Stimulated activated CD8-positive, alpha-beta memory T cell treated with anti-CD3 and anti-CD28 coated beads, Interleukin-7, amount 100 ng/mL, for 1 hour (primary cell): ENCODE measurements at regions not wholly inside any gene's neighbourhood (a gene's known extent, or its start where the extent isn't known, plus 50 kb on each side); places are given as distances from the start of the nearest gene placed in this dataset.
"Not testable (repeated sequence)": the region's sequence is repeated elsewhere in the genome, so short reads cannot be mapped to it uniquely, and the experiment has no call there.

Source experiments
- DNase-seq, 2 donors: peaks; one replicate each; pipeline ENCODE4 v3.0.0-alpha.2; 2020; ENCODE audit warnings: low read depth in 2 of 2

GRCh38 chr10:3935141-3935540, 150.1 kb upstream of the KLF6 start:
- DNase-seq, result peak in 1 of 2 donors; percentile 8

DNA sequence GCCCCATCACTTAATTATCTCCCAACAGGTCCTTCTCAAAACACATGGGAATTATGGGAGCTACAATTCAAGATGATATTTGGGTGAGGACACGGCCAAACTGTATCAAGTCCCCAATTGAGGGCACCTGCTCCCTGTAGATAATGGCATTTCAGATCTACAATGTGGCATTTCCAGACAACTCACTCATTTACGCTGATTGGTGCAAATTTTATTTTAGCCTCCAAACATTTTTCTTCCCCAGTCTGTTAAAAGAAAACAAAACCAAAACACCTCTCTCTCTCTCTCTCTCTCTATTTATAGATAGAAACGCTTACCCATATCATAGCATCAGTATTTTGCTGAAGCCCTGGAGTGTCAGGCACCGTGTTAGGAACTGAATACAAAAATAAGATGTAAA, 148.7 kb upstream of the KLF6 start:
- no peak for DNase-seq

- no peak for DNase-seq
These were observed 147.8 kb upstream of the KLF6 start for GRCh38 chr10:3932597-3933375.

- no peak for DNase-seq
These were observed 146.9 kb upstream of the KLF6 start for GRCh38 chr10:3931901-3932300.

GRCh38 chr10:3931224-3931623, 146.2 kb upstream of the KLF6 start:
- DNase-seq, result no peak

DNA sequence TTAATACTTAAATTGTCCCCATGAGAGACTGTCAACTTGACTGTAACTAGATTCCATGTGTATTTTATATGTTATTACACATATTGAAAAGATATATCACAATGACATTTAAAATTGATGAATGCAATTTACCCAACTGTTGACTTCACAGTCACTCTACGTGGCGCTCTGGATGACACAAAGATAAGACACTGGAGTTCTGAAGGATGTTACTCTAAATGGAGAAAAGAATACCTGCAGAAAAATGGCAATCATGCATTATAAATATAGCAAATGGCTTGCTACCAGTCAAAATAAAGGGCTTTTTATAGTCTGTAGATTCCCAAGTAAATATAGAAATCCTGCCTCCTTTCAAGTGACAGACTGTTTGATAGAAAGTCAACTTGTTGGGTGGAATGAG, 143.6 kb upstream of the KLF6 start:
- no peak for DNase-seq

DNA sequence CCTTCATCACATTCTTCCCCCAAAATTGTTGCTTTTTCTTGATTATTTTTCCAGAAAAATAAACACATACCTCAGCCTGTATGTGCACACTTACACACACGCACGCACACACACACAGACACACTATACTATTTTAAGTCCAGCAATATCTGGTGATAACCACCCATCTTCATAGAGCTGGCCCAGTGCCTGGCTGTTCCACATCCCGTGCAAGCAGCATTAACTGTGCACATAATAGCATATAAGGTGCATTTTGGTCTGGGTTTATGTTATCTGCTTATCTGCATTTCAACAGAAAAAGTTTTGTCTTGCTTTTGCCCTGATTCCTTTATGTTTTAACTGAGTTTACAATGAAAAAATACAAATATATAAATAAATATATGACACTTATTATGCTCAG, 143.1 kb upstream of the KLF6 start:
- no peak for DNase-seq

DNA sequence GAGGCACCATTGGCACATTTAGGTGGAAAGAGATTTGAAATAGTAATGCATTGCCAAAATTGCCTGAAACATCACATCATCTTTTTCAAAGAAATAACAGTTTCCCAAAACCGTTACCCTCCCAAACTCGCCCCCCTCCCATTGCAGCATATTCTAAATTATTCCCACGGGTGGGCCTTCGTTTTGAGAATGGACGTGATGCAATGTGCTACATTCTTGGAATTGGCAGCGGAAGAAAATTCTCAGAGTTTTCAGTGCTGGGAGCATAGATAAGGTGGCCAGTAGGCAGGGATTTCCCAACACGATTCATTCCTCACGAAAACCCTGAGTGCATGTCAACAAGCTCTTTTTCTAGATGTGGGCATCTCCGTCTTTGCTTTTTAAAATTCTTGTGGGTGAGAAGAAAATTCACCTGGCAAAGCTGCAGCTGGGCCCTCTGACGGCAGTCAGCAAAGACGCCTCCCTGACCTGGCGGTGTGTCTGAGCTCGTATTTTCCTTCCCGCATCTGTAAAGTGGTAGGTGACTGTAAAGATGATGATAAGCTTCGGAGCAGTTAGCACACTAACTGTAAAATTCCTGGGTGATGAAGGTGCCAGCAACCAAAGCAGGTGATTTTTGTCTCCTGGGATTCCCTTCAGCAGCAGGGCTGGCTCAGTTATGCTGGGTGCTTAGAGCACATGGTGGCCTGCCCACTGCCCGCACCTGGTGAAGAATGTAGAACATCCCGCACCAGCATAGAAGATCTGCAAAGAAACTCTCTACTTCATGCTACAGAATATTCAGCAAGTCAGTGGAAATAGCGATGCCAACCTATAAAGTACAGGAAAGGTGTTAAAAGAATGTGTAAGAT, 141.9 kb upstream of the KLF6 start:
- no peak for DNase-seq

- DNase-seq, result no peak
These were observed 141.2 kb upstream of the KLF6 start for GRCh38 chr10:3926258-3926657.

GRCh38 chr10:3925184-3925583, 140.2 kb upstream of the KLF6 start:
- DNase-seq, result no peak

DNA sequence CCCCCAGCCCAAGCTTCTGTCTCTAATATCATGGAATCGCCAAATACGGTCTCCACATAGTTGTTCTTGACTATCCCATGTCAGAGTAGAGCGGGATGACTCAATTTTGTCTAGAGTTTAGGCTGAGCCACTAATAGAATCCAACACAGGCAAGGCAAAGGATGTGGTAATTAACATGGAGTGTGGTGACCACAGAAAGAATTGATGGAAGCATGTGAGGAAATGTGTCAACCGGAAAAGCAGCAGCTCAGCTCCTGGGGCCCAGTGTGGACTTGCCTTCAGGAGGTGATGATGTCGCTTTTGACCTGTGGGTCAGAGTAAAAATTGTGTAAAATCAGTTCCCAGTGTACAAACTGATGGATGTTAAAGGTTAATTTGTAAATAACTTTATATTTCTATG, 139.3 kb upstream of the KLF6 start:
- DNase-seq, result no peak

DNA sequence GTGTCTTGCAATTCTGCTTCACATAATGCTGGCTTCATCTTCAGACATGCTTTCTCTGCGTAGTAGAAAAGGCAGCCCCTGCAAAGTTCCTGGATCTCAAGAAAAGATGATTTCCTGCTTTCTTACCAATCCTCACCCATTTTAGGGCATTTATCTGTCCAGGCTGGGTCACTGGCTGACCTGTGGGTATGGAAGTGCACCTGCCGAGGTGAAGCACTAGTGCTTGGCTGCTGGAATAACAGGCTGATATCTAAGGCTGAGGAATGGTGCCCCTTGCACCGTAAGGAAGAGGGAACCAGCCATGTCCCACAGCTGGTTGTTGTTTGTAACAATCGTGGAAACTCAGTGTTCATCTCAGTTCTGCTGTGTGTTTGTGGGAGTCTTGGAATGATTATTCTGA, 138.0 kb upstream of the KLF6 start:
- DNase-seq, result no peak

- DNase-seq, result no peak
These were observed 134.8 kb upstream of the KLF6 start for GRCh38 chr10:3919709-3920308.

DNA sequence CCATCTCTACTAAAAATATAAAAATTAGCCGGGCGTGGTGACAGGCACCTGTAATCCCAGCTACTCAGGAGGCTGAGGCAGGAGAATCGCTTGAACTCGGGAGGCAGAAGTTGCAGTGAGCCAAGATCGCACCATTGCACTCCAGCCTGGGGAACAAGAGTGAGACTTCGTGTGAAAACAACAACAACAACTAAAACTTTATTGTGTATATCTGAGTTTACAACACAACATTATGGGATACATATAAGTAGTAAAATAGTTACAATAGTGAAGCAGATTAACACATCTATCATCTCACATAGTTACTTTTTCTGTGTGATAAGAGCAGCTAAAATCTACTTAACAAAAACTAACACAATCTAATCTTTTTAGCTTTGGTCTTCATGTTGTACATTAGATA, 132.4 kb upstream of the KLF6 start:
- not testable (repeated sequence) for DNase-seq

DNA sequence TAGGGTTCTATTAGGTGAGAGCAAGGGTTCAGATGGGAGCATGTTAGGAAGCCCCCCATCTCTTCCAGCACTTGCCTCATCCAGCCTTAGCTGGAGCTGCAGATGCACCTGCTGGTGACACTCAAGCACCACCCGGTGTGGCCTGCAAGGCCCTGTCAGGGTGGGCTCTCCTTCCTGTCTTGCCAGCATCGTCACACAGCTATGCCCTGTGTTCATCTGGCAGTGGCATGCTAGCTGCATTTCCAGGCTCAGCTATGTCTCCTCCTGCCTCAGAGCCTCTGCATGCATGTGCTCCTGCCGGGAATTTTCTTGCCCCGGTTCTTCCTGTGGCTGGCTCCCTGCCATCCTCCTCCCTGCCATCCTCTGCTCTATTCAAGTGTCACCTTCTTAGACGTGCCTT, 129.7 kb upstream of the KLF6 start:
- no peak for DNase-seq

DNA sequence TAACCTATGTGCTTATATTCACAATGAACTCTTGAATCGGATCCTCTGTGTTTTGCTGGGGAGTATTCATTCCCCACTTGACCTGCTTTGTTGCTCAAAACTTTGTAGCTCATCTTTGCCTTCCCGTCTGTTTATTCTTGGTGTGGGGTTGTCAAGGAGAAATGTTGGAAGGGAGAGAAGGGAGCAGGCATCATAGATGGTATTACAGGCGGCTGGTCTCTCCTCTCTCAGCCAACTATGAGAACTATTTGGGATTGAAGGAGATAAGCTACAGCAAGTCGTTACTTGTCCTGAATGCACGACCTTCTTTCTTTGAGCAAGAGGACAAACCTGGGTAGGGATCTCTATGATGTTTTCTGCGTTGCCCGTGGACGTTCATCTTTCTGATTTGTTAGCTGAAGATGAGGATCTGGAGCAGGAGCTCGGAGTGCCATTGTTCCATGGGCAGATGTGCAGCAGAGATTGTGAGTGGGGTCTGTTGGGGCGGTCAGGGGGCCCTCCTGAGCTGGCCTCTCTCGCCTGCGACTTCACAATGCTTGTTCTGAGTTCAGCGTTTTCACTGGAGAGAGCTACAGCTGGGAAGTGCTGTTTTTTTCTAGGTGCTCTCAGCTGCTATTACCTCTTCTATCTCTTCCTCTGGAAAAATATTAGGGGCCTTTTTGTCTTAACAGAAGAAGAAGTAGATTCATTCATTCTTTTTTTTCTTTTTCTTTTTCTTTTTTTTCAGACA, 126.9 kb upstream of the KLF6 start:
- no peak for DNase-seq

- no peak for DNase-seq
These were observed 126.2 kb upstream of the KLF6 start for GRCh38 chr10:3911241-3911640.

- no peak for DNase-seq
These were observed 124.3 kb upstream of the KLF6 start for GRCh38 chr10:3909339-3909738.

DNA sequence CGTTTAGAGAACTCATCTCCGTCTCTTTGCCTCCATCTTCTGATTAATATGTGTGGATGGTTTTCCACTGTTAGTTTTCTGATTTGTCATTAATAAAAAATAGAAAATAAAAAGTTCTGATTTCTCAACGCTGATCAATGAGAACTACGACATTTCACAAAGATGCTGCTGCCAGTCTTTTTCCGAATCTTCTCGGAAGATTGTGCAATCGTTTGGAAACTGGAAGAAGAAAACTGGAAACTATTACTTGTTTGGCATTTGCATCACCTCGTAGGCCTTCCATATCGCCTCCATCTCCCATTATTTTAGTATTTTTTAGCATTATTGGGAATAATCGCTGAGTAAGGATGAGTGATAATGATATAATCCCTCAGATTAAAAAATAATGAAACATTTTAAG, 123.2 kb upstream of the KLF6 start:
- DNase-seq, result no peak

GRCh38 chr10:3907514-3907913, 122.5 kb upstream of the KLF6 start:
- DNase-seq, result no peak

DNA sequence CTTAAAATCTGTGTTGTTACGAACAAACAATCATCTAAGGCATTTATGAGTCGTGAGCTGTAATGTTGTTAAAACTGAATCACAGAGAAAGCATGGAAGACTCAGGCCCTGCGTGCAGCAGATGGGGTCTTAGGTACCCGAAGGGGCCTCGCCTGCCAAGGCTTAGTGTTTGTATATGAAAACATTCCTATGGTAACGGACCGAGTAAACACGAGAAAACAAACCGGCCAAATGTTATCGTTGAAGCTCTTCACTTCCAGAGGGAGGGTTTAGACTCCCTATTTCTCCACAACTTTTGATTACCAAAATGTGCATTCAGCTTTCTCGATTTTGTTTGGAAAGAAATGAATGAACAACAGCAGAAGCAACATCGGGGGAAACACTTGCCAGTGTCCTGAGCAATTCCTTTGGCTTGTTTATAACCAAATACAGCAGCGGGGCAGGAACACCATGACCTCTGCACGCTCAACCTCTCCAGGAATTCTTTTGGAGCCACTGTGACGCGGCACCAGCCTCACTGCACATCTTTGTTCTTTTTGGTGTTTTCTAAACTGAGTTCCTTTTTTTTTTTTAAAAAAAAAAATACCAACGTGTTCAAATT, 121.6 kb upstream of the KLF6 start:
- DNase-seq, result no peak
